OCI-LY7 (cell line): ENCODE measurements at regions not wholly inside any gene's neighbourhood (a gene's known extent, or its start where the extent isn't known, plus 50 kb on each side); places are given as distances from the start of the nearest gene placed in this dataset.

Experiments used
- BruUV-seq: library from RNA; stranded (reverse); fragments of 400-500 nt; replicated peaks from 2 replicates; lab custom pipeline; 2021; lab: Mats Ljungman, UMichigan
- CTCF ChIA-PET: fragments of 300-600 bp; sonication (Branson Sonifier 250); formaldehyde crosslinking; loops from one replicate; lab custom pipeline; 2022; ENCODE audit warnings: antibody characterized with exemption; ENCODE audit not compliant: unreplicated experiment; lab: Charles Lee
- POLR2A ChIA-PET: fragments of 300-600 bp; sonication (Branson Sonifier 250); formaldehyde crosslinking; loops from one replicate; lab custom pipeline; 2022; ENCODE audit warnings: antibody characterized with exemption; lab: Charles Lee
- DNase-seq: peaks from one replicate; pipeline ENCODE4 v3.0.0-alpha.2; 2015; ENCODE audit warnings: low spot score
- H2AFZ ChIP-seq: fragments of 200-600 bp; sonication (generic), shearing (Covaris generic); 2 replicates; pipeline ENCODE4 v1.6.1; 2014; ENCODE audit warnings: mild to moderate bottlenecking, antibody characterized with exemption, low read length, moderate library complexity
- H3K27ac ChIP-seq: fragments of 200-600 bp; sonication (generic); 2 replicates; pipeline ENCODE4 v1.5.1; 2014; ENCODE audit warnings: mixed run types, low read depth, mild to moderate bottlenecking, moderate library complexity, low read length, inconsistent platforms; ENCODE audit not compliant: poor library complexity, severe bottlenecking
- H3K36me3 ChIP-seq: fragments of 200-600 bp; sonication (generic); 2 replicates; pipeline ENCODE4 v1.6.1; 2014; ENCODE audit warnings: mild to moderate bottlenecking, antibody characterized with exemption, low read length, moderate library complexity, mixed read lengths; ENCODE audit not compliant: insufficient read depth
- H3K4me1 ChIP-seq: fragments of 200-600 bp; sonication (generic); 2 replicates; pipeline ENCODE4 v1.5.1; 2014; ENCODE audit warnings: mild to moderate bottlenecking, low read length; ENCODE audit not compliant: insufficient read depth, poor library complexity, severe bottlenecking
- H3K4me2 ChIP-seq: fragments of 200-600 bp; sonication (generic); 2 replicates; pipeline ENCODE4 v1.6.1; 2014; ENCODE audit warnings: mild to moderate bottlenecking, low read length
- H3K4me3 ChIP-seq: fragments of 200-600 bp; sonication (generic); 2 replicates; pipeline ENCODE4 v1.5.1; 2014; ENCODE audit warnings: mild to moderate bottlenecking, low read depth, low read length; ENCODE audit not compliant: poor library complexity, severe bottlenecking
- H3K79me2 ChIP-seq: fragments of 200-600 bp; sonication (generic); 2 replicates; pipeline ENCODE4 v1.6.1; 2016; ENCODE audit warnings: low read depth, mild to moderate bottlenecking, low read length, moderate library complexity, mixed read lengths; ENCODE audit not compliant: insufficient read depth
- H3K9me2 ChIP-seq: fragments of 200-600 bp; sonication (generic); 2 replicates; pipeline ENCODE4 v1.6.1; 2016; ENCODE audit warnings: mild to moderate bottlenecking, low read length, mixed read lengths; ENCODE audit not compliant: insufficient read depth
- H3K9me3 ChIP-seq: fragments of 200-600 bp; sonication (generic); 2 replicates; pipeline ENCODE4 v1.6.1; 2014; ENCODE audit warnings: mild to moderate bottlenecking, mixed run types, low read length, mixed read lengths
- H4K20me1 ChIP-seq: fragments of 200-600 bp; sonication (generic); 2 replicates; pipeline ENCODE4 v1.6.1; 2014; ENCODE audit warnings: mild to moderate bottlenecking, antibody characterized with exemption, low read length, moderate library complexity, mixed read lengths; ENCODE audit not compliant: insufficient read depth
- EZH2phosphoT487 ChIP-seq: fragments of 200-600 bp; sonication (generic); IDR thresholded peaks from 2 replicates; pipeline ENCODE4 v1.6.1; 2018; ENCODE audit warnings: low read depth, borderline replicate concordance, mild to moderate bottlenecking, mixed run types, antibody characterized with exemption, low read length, moderate library complexity, mixed read lengths
- intact Hi-C: fragments of 100-400 bp; cut with micrococcal nuclease; formaldehyde crosslinking; loops from one replicate; pipeline ENCODE4 v1.10.0; 2022; ENCODE audit not compliant: unreplicated experiment
- TF ChIP-seq, protein P1 (sequence below): fragments of 200-600 bp; sonication (generic); conservative IDR thresholded peaks from 2 replicates; pipeline ENCODE4 v1.5.1; 2014; ENCODE audit warnings: mild to moderate bottlenecking, antibody characterized with exemption, low read length, moderate library complexity, mixed read lengths

DNA sequence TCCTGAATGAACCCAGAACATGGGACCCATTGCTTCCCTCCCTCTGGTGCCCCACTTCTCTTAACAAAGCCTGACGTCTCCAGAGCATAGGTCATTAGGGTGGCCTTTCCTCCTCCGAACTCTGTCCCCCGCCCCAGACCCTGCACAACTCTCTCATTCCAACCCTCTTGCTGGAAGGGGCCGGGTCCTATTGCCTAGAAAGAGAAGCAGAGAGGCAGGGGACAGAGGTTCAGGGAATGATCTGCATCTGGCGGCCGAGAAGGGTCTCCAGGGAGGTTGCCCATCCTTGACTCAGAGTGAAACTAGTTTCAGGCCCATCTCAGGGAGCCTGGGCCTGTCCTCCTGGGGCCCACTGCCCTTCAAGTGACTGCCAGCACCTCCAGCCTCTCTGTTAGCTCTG is 79.0 kb downstream of the LINGO1 start:
- Histone ChIP-seq H3K4me1 (peaks cover 1% of the 10 kb centered on the region), H3K36me3 (no peaks in the 10 kb centered on the region), H4K20me1 (no peaks in the 10 kb centered on the region), H3K27ac (no peak overlapping the region), H3K79me2 (no peaks in the 10 kb centered on the region), H2AFZ (no peak overlapping the region), H3K4me2 (no peak overlapping the region), H3K9me3 (no peaks in the 10 kb centered on the region), H3K9me2 (no peaks in the 10 kb centered on the region), H3K4me3 (no peak overlapping the region)
- POLR2A ChIA-PET, result no interaction called here
- no TSS peak for BruUV-seq
- TF ChIP-seq, protein P1, sequence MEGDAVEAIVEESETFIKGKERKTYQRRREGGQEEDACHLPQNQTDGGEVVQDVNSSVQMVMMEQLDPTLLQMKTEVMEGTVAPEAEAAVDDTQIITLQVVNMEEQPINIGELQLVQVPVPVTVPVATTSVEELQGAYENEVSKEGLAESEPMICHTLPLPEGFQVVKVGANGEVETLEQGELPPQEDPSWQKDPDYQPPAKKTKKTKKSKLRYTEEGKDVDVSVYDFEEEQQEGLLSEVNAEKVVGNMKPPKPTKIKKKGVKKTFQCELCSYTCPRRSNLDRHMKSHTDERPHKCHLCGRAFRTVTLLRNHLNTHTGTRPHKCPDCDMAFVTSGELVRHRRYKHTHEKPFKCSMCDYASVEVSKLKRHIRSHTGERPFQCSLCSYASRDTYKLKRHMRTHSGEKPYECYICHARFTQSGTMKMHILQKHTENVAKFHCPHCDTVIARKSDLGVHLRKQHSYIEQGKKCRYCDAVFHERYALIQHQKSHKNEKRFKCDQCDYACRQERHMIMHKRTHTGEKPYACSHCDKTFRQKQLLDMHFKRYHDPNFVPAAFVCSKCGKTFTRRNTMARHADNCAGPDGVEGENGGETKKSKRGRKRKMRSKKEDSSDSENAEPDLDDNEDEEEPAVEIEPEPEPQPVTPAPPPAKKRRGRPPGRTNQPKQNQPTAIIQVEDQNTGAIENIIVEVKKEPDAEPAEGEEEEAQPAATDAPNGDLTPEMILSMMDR, result no peak
- TF ChIP-seq EZH2phosphoT487, result no peak
- CTCF ChIA-PET, result interaction anchor here (1.2 kb wide), 1 partner anchor 10 kb away, joined by 3 read pairs; no protein-coding TSS in a partner anchor
- intact Hi-C loops, result no loop called here
- no peak for DNase-seq

- ChIA-PET CTCF (interaction anchor here (1.2 kb wide), 1 partner anchor 10 kb away, joined by 3 read pairs; no protein-coding TSS in a partner anchor), POLR2A (no interaction called here)
- no peaks in the 10 kb centered on the region for H3K9me3 ChIP-seq
- no peak overlapping the region for H3K27ac ChIP-seq
- no peak for DNase-seq
- intact Hi-C loops, result no loop called here
- no peaks in the 10 kb centered on the region for H4K20me1 ChIP-seq
- H3K4me1 ChIP-seq, result peaks cover 5% of the 10 kb centered on the region
- no peak overlapping the region for H3K4me3 ChIP-seq
- no peaks in the 10 kb centered on the region for H3K79me2 ChIP-seq
- TF ChIP-seq EZH2phosphoT487, result no peak
- TF ChIP-seq, protein P1, result no peak
- H3K9me2 ChIP-seq, result no peaks in the 10 kb centered on the region
- no TSS peak for BruUV-seq
- H2AFZ ChIP-seq, result no peak overlapping the region
- no peak overlapping the region for H3K4me2 ChIP-seq
- no peaks in the 10 kb centered on the region for H3K36me3 ChIP-seq
Measured at GRCh38 chr15:77553257-77553656, 79.5 kb downstream of the LINGO1 start.

GRCh38 chr15:77552066-77552465 is 80.6 kb downstream of the LINGO1 start:
- Histone ChIP-seq H3K27ac (no peak overlapping the region), H3K9me2 (no peaks in the 10 kb centered on the region), H3K9me3 (no peaks in the 10 kb centered on the region), H3K4me2 (no peak overlapping the region), H2AFZ (no peak overlapping the region), H3K4me1 (peaks cover 11% of the 10 kb centered on the region), H3K36me3 (no peaks in the 10 kb centered on the region), H3K79me2 (no peaks in the 10 kb centered on the region), H4K20me1 (no peaks in the 10 kb centered on the region), H3K4me3 (no peak overlapping the region)
- intact Hi-C loops, result no loop called here
- ChIA-PET POLR2A (interaction anchor here (0.6 kb wide), 1 partner anchor 459 kb away, joined by 3 read pairs; no protein-coding TSS in a partner anchor), CTCF (no interaction called here)
- TF ChIP-seq EZH2phosphoT487, result no peak
- TF ChIP-seq, protein P1, result no peak
- no peak for DNase-seq
- no TSS peak for BruUV-seq
